ENCODE measurements at regions not wholly inside any gene's neighbourhood (a gene's known extent, or its start where the extent isn't known, plus 50 kb on each side); places are given as distances from the start of the nearest gene placed in this dataset.

- TF ChIP-seq CTCF (IDR thresholded peaks at IDR 0.05 in 8 of 11, conservative IDR thresholded peaks at IDR 0.05 in 3 of 11) (no peak), POLR2A (IDR thresholded peaks at IDR 0.05) (no peak), POLR2AphosphoS5 (IDR thresholded peaks at IDR 0.05) (no peak)
Observed at GRCh38 chr4:156659983-156660382, 311.6 kb downstream of the PDGFC start.

Data from spleen (tissue), 7 donors.